ENCODE measurements at regions not wholly inside any gene's neighbourhood (a gene's known extent, or its start where the extent isn't known, plus 50 kb on each side); places are given as distances from the start of the nearest gene placed in this dataset.

DNA sequence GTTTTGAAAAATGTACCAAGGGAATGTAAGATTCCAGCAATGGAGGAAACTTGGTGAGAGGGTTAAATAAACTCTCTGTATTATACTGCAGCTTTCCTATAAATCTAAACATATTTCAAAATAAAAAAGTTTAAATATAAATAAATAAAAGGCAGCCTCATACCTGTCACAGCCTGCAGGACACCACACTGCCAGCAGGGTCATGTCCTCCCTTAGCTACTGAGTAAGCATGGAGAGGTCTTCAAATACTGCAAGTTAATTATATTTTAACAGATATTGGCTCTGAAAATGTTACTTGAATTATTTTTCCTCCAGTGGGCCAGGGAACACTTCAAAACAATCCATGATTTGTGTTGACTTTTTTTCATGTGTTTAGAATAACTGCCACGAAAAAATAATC is 852.8 kb upstream of the PCDH7 start:
- ChIA-PET POLR2A (no interaction called here), CTCF (no interaction called here)
- no peak overlapping the region for H3K27ac ChIP-seq (ENCODE audit: insufficient read depth, low read depth, low read length)
- FAIRE-seq (no peak), DNase-seq (ENCODE audit: low read depth, low spot score) (no peak)
- no peak overlapping the region for H3K4me3 ChIP-seq (replicated peaks in 1 of 3; ENCODE audit: insufficient read depth in 1 of 3, low read depth in 1 of 3, low read length in 3 of 3)
- H3K9me1 ChIP-seq (replicated peaks; ENCODE audit: control insufficient read depth, extremely low read depth, insufficient read depth, low read length): no peaks in the 10 kb centered on the region
- no peaks in the 10 kb centered on the region for H3K36me3 ChIP-seq (ENCODE audit: control insufficient read depth in 2 of 2, extremely low read depth in 1 of 2, insufficient read depth in 2 of 2, low read length in 2 of 2)
- H3K79me2 ChIP-seq (ENCODE audit: control insufficient read depth, insufficient read depth, low read length): no peaks in the 10 kb centered on the region
- dilution Hi-C loops (cut with MboI; ENCODE audit: extremely low pct_ligation_motif_present, low sequenced_read_pairs) (no loop called here), intact Hi-C loops (cut with micrococcal nuclease) (no loop called here)
- H3K4me1 ChIP-seq (ENCODE audit: control insufficient read depth, extremely low read depth, insufficient read depth, low read length): no peaks in the 10 kb centered on the region
- H3K27me3 ChIP-seq (ENCODE audit: control insufficient read depth in 2 of 2, insufficient read depth in 2 of 2, low read length in 2 of 2): no peaks in the 10 kb centered on the region
- TF ChIP-seq POLR2AphosphoS5 (IDR thresholded peaks at IDR 0.05; ENCODE audit: insufficient read depth, low read depth, low read length): no peak
- TF ChIP-seq, protein P1, sequence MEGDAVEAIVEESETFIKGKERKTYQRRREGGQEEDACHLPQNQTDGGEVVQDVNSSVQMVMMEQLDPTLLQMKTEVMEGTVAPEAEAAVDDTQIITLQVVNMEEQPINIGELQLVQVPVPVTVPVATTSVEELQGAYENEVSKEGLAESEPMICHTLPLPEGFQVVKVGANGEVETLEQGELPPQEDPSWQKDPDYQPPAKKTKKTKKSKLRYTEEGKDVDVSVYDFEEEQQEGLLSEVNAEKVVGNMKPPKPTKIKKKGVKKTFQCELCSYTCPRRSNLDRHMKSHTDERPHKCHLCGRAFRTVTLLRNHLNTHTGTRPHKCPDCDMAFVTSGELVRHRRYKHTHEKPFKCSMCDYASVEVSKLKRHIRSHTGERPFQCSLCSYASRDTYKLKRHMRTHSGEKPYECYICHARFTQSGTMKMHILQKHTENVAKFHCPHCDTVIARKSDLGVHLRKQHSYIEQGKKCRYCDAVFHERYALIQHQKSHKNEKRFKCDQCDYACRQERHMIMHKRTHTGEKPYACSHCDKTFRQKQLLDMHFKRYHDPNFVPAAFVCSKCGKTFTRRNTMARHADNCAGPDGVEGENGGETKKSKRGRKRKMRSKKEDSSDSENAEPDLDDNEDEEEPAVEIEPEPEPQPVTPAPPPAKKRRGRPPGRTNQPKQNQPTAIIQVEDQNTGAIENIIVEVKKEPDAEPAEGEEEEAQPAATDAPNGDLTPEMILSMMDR (IDR thresholded peaks at IDR 0.05; ENCODE audit: extremely low read depth in 1 of 2, insufficient read depth in 1 of 2, low read depth in 1 of 2, low read length in 2 of 2): no peak
- no peak for TF ChIP-seq GATA2 (IDR thresholded peaks at IDR 0.05; ENCODE audit: insufficient read depth, insufficient read length, low read depth, low read length)
- no peak for TF ChIP-seq JUN (IDR thresholded peaks at IDR 0.05; ENCODE audit: borderline replicate concordance, insufficient read depth, insufficient read length, low read depth)
- no peak for TF ChIP-seq MYC (IDR thresholded peaks at IDR 0.05; ENCODE audit: low read depth, low read length)
- no peak for TF ChIP-seq FOS (IDR thresholded peaks at IDR 0.05; ENCODE audit: borderline replicate concordance, insufficient read depth, low read length)
- TF ChIP-seq POLR2A (IDR thresholded peaks at IDR 0.05; ENCODE audit: low read depth, low read length): no peak
- TF ChIP-seq, protein P2, sequence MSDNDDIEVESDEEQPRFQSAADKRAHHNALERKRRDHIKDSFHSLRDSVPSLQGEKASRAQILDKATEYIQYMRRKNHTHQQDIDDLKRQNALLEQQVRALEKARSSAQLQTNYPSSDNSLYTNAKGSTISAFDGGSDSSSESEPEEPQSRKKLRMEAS (IDR thresholded peaks at IDR 0.05; ENCODE audit: insufficient read depth, insufficient read length): no peak
- TF ChIP-seq EZH2 (IDR thresholded peaks at IDR 0.05; ENCODE audit: borderline replicate concordance, low read depth, low read length, severe bottlenecking): no peak
- no peaks in the 10 kb centered on the region for H3K9me3 ChIP-seq (replicated peaks; ENCODE audit: control insufficient read depth, insufficient read depth, low read length)
- H4K20me1 ChIP-seq (replicated peaks; ENCODE audit: control insufficient read depth, extremely low read depth, insufficient read depth, low read length): no peaks in the 10 kb centered on the region
- no peak overlapping the region for H3K9ac ChIP-seq (replicated peaks; ENCODE audit: extremely low read depth, insufficient read depth, low read length)
- H3K4me2 ChIP-seq (ENCODE audit: insufficient read depth, low read length): no peak overlapping the region
- BruUV-seq (replicated peaks): no TSS peak
- no peak overlapping the region for H2AFZ ChIP-seq (ENCODE audit: low read depth, low read length)

Measured in endothelial cell of umbilical vein (primary cell).